ENCODE measurements at regions not wholly inside any gene's neighbourhood (a gene's known extent, or its start where the extent isn't known, plus 50 kb on each side); places are given as distances from the start of the nearest gene placed in this dataset.

GRCh38 chr13:65314008-65314407, 1916.1 kb downstream of the PCDH9 start:
- TF ChIP-seq EZH2 (IDR thresholded peaks at IDR 0.05; ENCODE audit: borderline replicate concordance) (no peak), EZH2phosphoT487 (IDR thresholded peaks at IDR 0.05; ENCODE audit: low read depth, severe bottlenecking, unreplicated experiment) (no peak)

Measured in hepatocyte (in vitro differentiated cells).